ENCODE measurements at regions not wholly inside any gene's neighbourhood (a gene's known extent, or its start where the extent isn't known, plus 50 kb on each side); places are given as distances from the start of the nearest gene placed in this dataset.

DNA sequence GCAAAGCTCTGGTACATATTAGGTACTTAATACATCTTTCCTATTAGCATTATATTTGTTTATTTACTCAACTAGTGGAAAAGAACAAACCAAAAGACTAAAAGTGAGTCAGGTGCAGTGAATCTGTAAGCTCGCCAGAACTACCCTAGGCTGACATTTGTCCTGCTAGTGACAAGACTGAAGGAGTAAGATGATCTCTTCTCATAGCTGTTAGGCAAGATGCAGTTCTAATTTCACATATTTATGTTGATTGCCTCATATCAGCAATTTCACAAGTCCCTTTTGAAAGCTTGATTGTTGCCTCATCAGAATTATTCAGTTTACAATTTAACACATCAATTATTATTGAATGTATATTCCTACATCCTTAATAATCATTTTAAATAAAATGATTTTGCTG lies 293.0 kb upstream of the NAV3 start:
- H3K9me3 ChIP-seq (ENCODE audit: insufficient read depth, low read depth, low read length): no peaks in the 10 kb centered on the region
- no CpG with 5 or more reads among the region's 1 CpG for WGBS (ENCODE audit: extremely low coverage, insufficient coverage, insufficient read length)
- H3K18ac ChIP-seq (ENCODE audit: low read length): no peak overlapping the region
- no peak overlapping the region for H2AFZ ChIP-seq (ENCODE audit: insufficient read depth, low read length, poor library complexity)
- no peak overlapping the region for H3K23ac ChIP-seq (ENCODE audit: low read length)
- DNase-seq: peak in 1 of 2 donors; percentile 8
- H4K91ac ChIP-seq (ENCODE audit: low read depth, low read length): no peak overlapping the region
- H2BK120ac ChIP-seq (ENCODE audit: insufficient read depth, low read length, poor library complexity): no peak overlapping the region
- H3K14ac ChIP-seq (ENCODE audit: low read length): no peak overlapping the region
- H2BK5ac ChIP-seq (ENCODE audit: low read depth, low read length, poor library complexity): no peak overlapping the region
- H3K4me1 ChIP-seq (ENCODE audit: control insufficient read depth in 1 of 2, insufficient read depth in 2 of 2, low read length in 2 of 2): no peaks in the 10 kb centered on the region
- no peak overlapping the region for H3K27ac ChIP-seq (ENCODE audit: low read depth, low read length)
- H3K4me2 ChIP-seq (ENCODE audit: low read length): no peak overlapping the region
- H2AK5ac ChIP-seq (ENCODE audit: low read length): no peak overlapping the region
- H4K12ac ChIP-seq (ENCODE audit: low read depth, low read length): no peak overlapping the region
- H3K79me2 ChIP-seq (ENCODE audit: control insufficient read depth, insufficient read depth, low read length, poor library complexity): no peaks in the 10 kb centered on the region
- H3K9ac ChIP-seq (ENCODE audit: low read length): no peak overlapping the region
- H4K8ac ChIP-seq (ENCODE audit: low read depth, low read length): no peak overlapping the region
- no peak overlapping the region for H2BK12ac ChIP-seq (ENCODE audit: low read length)
- no peaks in the 10 kb centered on the region for H3K36me3 ChIP-seq (ENCODE audit: control insufficient read depth in 1 of 2, insufficient read depth in 2 of 2, low read length in 2 of 2)
- no peaks in the 10 kb centered on the region for H3K27me3 ChIP-seq (ENCODE audit: insufficient read depth, low read length)
- no peak overlapping the region for H3K4me3 ChIP-seq (ENCODE audit: low read depth, low read length)
- no peaks in the 10 kb centered on the region for H3K79me1 ChIP-seq (ENCODE audit: low read length)
- no peak overlapping the region for H3K4ac ChIP-seq (ENCODE audit: low read depth, low read length)

DNA sequence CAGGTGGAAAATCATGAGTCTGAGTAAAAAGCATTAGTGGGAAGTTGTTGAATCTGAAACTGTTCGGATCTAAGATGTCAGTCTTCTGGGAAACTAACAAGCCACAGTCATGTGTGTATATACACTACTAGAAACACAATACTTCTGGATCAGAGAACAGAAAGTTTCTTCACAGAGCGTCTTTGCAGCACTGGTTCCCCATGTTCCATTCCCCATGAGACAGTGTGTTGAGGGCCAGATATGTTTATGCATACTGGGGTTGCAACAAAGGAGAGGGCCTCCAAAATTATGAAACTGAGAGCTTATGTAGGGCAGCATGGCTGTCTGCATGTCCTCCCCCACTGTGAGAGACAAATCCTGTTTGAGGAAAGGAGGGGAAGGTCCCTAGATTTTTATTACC lies 295.0 kb upstream of the NAV3 start:
- Histone ChIP-seq H4K12ac (ENCODE audit: low read depth, low read length) (no peak overlapping the region), H3K27me3 (ENCODE audit: insufficient read depth, low read length) (no peaks in the 10 kb centered on the region), H3K79me2 (ENCODE audit: control insufficient read depth, insufficient read depth, low read length, poor library complexity) (no peaks in the 10 kb centered on the region), H2AK5ac (ENCODE audit: low read length) (no peak overlapping the region), H3K18ac (ENCODE audit: low read length) (no peak overlapping the region), H3K4me3 (ENCODE audit: low read depth, low read length) (no peak overlapping the region), H3K79me1 (ENCODE audit: low read length) (no peaks in the 10 kb centered on the region), H3K23ac (ENCODE audit: low read length) (no peak overlapping the region), H3K4me1 (ENCODE audit: control insufficient read depth in 1 of 2, insufficient read depth in 2 of 2, low read length in 2 of 2) (no peaks in the 10 kb centered on the region), H4K8ac (ENCODE audit: low read depth, low read length) (no peak overlapping the region), H3K9ac (ENCODE audit: low read length) (no peak overlapping the region), H2AFZ (ENCODE audit: insufficient read depth, low read length, poor library complexity) (no peak overlapping the region), H3K4ac (ENCODE audit: low read depth, low read length) (no peak overlapping the region), H2BK120ac (ENCODE audit: insufficient read depth, low read length, poor library complexity) (no peak overlapping the region), H2BK12ac (ENCODE audit: low read length) (no peak overlapping the region), H3K9me3 (ENCODE audit: insufficient read depth, low read depth, low read length) (no peaks in the 10 kb centered on the region), H3K4me2 (ENCODE audit: low read length) (no peak overlapping the region), H3K36me3 (ENCODE audit: control insufficient read depth in 1 of 2, insufficient read depth in 2 of 2, low read length in 2 of 2) (no peaks in the 10 kb centered on the region), H3K14ac (ENCODE audit: low read length) (no peak overlapping the region), H4K91ac (ENCODE audit: low read depth, low read length) (no peak overlapping the region), H2BK5ac (ENCODE audit: low read depth, low read length, poor library complexity) (no peak overlapping the region), H3K27ac (ENCODE audit: low read depth, low read length) (no peak overlapping the region)
- no CpG with 5 or more reads among the region's 2 CpGs for WGBS (ENCODE audit: extremely low coverage, insufficient coverage, insufficient read length)
- DNase-seq: no peak

DNA sequence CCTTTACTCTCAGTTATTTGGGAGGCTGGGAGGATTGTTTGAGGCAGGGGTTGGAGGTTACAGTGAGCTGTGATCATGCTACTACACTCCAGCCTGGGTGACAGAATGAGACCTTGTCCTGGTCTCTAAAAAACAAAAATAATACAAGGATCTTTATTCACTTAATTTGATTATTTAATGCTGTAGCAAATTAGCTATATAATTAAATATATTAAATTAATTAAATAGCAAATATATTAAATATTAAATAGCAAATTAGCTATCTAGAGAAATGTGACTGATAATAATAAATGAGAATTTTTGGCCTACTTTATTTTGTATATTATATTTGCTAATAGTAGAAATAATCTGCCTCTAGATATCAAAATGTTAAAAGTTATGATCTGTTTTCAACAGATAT lies 298.8 kb upstream of the NAV3 start:
- H3K27ac ChIP-seq (ENCODE audit: low read depth, low read length): no peak overlapping the region
- H3K79me2 ChIP-seq (ENCODE audit: control insufficient read depth, insufficient read depth, low read length, poor library complexity): no peaks in the 10 kb centered on the region
- H4K12ac ChIP-seq (ENCODE audit: low read depth, low read length): no peak overlapping the region
- no peak overlapping the region for H2BK5ac ChIP-seq (ENCODE audit: low read depth, low read length, poor library complexity)
- no peak overlapping the region for H3K23ac ChIP-seq (ENCODE audit: low read length)
- H3K9ac ChIP-seq (ENCODE audit: low read length): no peak overlapping the region
- no peak overlapping the region for H3K4ac ChIP-seq (ENCODE audit: low read depth, low read length)
- H2BK120ac ChIP-seq (ENCODE audit: insufficient read depth, low read length, poor library complexity): no peak overlapping the region
- no peak overlapping the region for H3K4me3 ChIP-seq (ENCODE audit: low read depth, low read length)
- no peak overlapping the region for H2AFZ ChIP-seq (ENCODE audit: insufficient read depth, low read length, poor library complexity)
- no peaks in the 10 kb centered on the region for H3K9me3 ChIP-seq (ENCODE audit: insufficient read depth, low read depth, low read length)
- H2AK5ac ChIP-seq (ENCODE audit: low read length): no peak overlapping the region
- H3K79me1 ChIP-seq (ENCODE audit: low read length): no peaks in the 10 kb centered on the region
- no peak overlapping the region for H3K18ac ChIP-seq (ENCODE audit: low read length)
- no peaks in the 10 kb centered on the region for H3K27me3 ChIP-seq (ENCODE audit: insufficient read depth, low read length)
- no peak overlapping the region for H3K14ac ChIP-seq (ENCODE audit: low read length)
- no peak for DNase-seq
- H3K36me3 ChIP-seq (ENCODE audit: control insufficient read depth in 1 of 2, insufficient read depth in 2 of 2, low read length in 2 of 2): no peaks in the 10 kb centered on the region
- no peak overlapping the region for H4K8ac ChIP-seq (ENCODE audit: low read depth, low read length)
- H3K4me1 ChIP-seq (ENCODE audit: control insufficient read depth in 1 of 2, insufficient read depth in 2 of 2, low read length in 2 of 2): no peaks in the 10 kb centered on the region
- H4K91ac ChIP-seq (ENCODE audit: low read depth, low read length): no peak overlapping the region
- H2BK12ac ChIP-seq (ENCODE audit: low read length): no peak overlapping the region
- no peak overlapping the region for H3K4me2 ChIP-seq (ENCODE audit: low read length)

DNA sequence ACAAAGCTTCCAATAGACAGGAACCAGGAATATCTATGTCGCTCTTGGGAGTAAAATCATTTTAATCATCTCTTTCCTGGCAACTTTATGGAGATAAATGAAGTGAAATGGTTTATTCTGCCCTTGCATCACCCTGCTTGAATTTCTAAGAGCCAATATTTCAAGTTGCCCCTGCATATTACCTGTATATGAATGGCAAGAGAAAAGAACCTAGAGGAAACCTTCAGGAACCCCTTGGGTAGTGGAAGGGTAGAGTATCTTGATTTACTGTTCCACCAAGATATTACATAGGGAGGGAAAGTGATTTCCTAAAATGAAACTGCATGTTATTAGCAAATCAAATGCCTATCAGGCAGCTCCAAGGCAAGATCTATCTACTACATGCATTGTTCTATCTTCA lies 308.4 kb upstream of the NAV3 start:
- H2AFZ ChIP-seq (ENCODE audit: insufficient read depth, low read length, poor library complexity): no peak overlapping the region
- no peak overlapping the region for H3K23ac ChIP-seq (ENCODE audit: low read length)
- DNase-seq: no peak
- H3K9ac ChIP-seq (ENCODE audit: low read length): no peak overlapping the region
- no peak overlapping the region for H2BK12ac ChIP-seq (ENCODE audit: low read length)
- H3K18ac ChIP-seq (ENCODE audit: low read length): no peak overlapping the region
- H3K4ac ChIP-seq (ENCODE audit: low read depth, low read length): no peak overlapping the region
- no peak overlapping the region for H2BK5ac ChIP-seq (ENCODE audit: low read depth, low read length, poor library complexity)
- H2BK120ac ChIP-seq (ENCODE audit: insufficient read depth, low read length, poor library complexity): no peak overlapping the region
- H3K79me1 ChIP-seq (ENCODE audit: low read length): no peaks in the 10 kb centered on the region
- WGBS (ENCODE audit: extremely low coverage, insufficient coverage, insufficient read length): no CpG with 5 or more reads among the region's 1 CpG
- H3K36me3 ChIP-seq (ENCODE audit: control insufficient read depth in 1 of 2, insufficient read depth in 2 of 2, low read length in 2 of 2): no peaks in the 10 kb centered on the region
- H3K27me3 ChIP-seq (ENCODE audit: insufficient read depth, low read length): no peaks in the 10 kb centered on the region
- no peaks in the 10 kb centered on the region for H3K79me2 ChIP-seq (ENCODE audit: control insufficient read depth, insufficient read depth, low read length, poor library complexity)
- H3K14ac ChIP-seq (ENCODE audit: low read length): no peak overlapping the region
- no peaks in the 10 kb centered on the region for H3K4me1 ChIP-seq (ENCODE audit: control insufficient read depth in 1 of 2, insufficient read depth in 2 of 2, low read length in 2 of 2)
- no peak overlapping the region for H3K4me2 ChIP-seq (ENCODE audit: low read length)
- H2AK5ac ChIP-seq (ENCODE audit: low read length): no peak overlapping the region
- H4K12ac ChIP-seq (ENCODE audit: low read depth, low read length): no peak overlapping the region
- no peak overlapping the region for H3K27ac ChIP-seq (ENCODE audit: low read depth, low read length)
- H3K9me3 ChIP-seq (ENCODE audit: insufficient read depth, low read depth, low read length): no peaks in the 10 kb centered on the region
- H3K4me3 ChIP-seq (ENCODE audit: low read depth, low read length): no peak overlapping the region
- no peak overlapping the region for H4K8ac ChIP-seq (ENCODE audit: low read depth, low read length)
- H4K91ac ChIP-seq (ENCODE audit: low read depth, low read length): no peak overlapping the region
